PC-3 (cell line): ENCODE measurements at regions not wholly inside any gene's neighbourhood (a gene's known extent, or its start where the extent isn't known, plus 50 kb on each side); places are given as distances from the start of the nearest gene placed in this dataset.

Experiments
- CTCF ChIP-seq: fragments of 300-600 bp; sonication (generic); conservative IDR thresholded peaks from 2 replicates; pipeline ENCODE4 v1.5.1; 2017; ENCODE audit warnings: antibody characterized with exemption, low read depth, mild to moderate bottlenecking, low read length
- EZH2 ChIP-seq: fragments of 300-600 bp; sonication (generic); IDR thresholded peaks from one replicate; pipeline ENCODE4 v1.6.1; 2017; ENCODE audit warnings: antibody characterized with exemption, mild to moderate bottlenecking, low read length; ENCODE audit not compliant: unreplicated experiment
- EZH2phosphoT487 ChIP-seq: fragments of 300-600 bp; sonication (generic); IDR thresholded peaks from 2 replicates; pipeline ENCODE4 v1.6.1; 2018; ENCODE audit warnings: mild to moderate bottlenecking, antibody characterized with exemption, low read length, borderline replicate concordance

GRCh38 chr18:78673516-78674321 is 305.9 kb upstream of the SALL3 start:
- TF ChIP-seq EZH2, result no peak
- TF ChIP-seq CTCF, result no peak
- TF ChIP-seq EZH2phosphoT487, result no peak
